Right renal pelvis (tissue), 4 donors: ENCODE measurements at regions not wholly inside any gene's neighbourhood (a gene's known extent, or its start where the extent isn't known, plus 50 kb on each side); places are given as distances from the start of the nearest gene placed in this dataset.

Experiments used
- DNase-seq, 4 donors: peaks; one replicate each; pipeline ENCODE4 v3.0.0-alpha.2; 2013; ENCODE audit warnings: low read depth in 4 of 4, low spot score in 3 of 4, missing footprints in 1 of 4

- DNase-seq = no peak
These were observed 315.8 kb upstream of the SATB1 start for GRCh38 chr3:18740631-18741583.

DNA sequence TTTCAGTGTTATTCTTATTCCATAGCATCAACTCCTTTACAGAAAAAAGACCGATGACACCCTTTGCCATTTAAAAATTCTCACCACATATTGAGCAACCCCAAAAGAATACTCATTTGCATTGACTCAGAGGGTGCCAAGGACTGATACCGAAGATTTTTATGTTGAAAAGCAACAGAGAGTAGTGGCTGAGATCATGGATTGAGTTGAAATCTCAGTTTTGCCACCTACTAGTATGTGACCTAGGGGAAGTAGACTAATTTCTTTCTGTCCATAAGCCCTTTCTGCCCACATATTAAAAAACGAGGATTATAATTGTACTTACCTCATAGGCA, 313.9 kb upstream of the SATB1 start:
- no peak for DNase-seq

- no peak for DNase-seq
These were observed 313.4 kb upstream of the SATB1 start for GRCh38 chr3:18738393-18739098.

- no peak for DNase-seq
These were observed 309.9 kb upstream of the SATB1 start for GRCh38 chr3:18735005-18735404.

DNA sequence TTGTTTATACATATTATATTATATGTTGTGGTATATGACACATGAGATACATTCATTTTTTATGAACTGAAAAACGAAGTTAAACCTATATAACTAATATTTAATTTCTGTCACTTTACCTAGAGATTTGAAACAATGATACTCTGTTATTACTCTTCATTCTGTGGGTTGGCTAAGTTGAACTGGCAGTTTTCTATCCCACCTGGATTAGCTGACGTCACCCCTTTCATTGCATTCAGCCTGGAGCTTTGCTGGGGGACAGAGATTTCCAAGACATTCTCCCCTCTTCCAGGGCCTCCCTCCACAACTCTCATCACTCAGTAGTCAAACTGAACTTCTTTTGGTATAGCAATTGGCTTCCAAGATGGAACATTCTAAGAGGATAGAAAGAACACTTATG, 309.2 kb upstream of the SATB1 start:
- no peak for DNase-seq

- no peak for DNase-seq
These were observed 307.3 kb upstream of the SATB1 start for GRCh38 chr3:18732474-18732873.

- no peak for DNase-seq
These were observed 305.4 kb upstream of the SATB1 start for GRCh38 chr3:18730491-18730890.

GRCh38 chr3:18729671-18730070, 304.5 kb upstream of the SATB1 start:
- DNase-seq = no peak

GRCh38 chr3:18725668-18726407, 300.7 kb upstream of the SATB1 start:
- peak in 1 of 4 donors; percentile 20 for DNase-seq

DNA sequence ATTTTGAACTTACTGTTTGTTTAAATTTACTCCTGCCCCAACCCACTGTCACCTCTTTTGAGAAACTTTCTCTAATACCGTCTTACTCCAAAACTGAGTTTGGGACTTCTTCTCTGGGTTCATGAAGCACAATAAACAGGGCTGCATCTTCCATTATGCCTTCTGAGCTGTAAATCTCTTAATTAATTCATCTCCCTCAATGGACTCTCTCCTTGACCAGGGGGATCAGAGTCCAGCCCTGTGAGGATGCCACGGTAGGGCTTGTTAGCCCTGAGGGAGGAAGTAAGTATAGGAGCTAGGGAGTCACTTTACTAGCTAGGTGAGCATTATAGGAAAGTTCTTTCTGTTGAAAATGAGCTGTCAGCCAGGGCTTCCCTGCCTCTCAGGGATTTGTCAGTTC, 299.3 kb upstream of the SATB1 start:
- no peak for DNase-seq

GRCh38 chr3:18723206-18723810, 298.2 kb upstream of the SATB1 start:
- no peak for DNase-seq

GRCh38 chr3:18720543-18720942, 295.4 kb upstream of the SATB1 start:
- no peak for DNase-seq

DNA sequence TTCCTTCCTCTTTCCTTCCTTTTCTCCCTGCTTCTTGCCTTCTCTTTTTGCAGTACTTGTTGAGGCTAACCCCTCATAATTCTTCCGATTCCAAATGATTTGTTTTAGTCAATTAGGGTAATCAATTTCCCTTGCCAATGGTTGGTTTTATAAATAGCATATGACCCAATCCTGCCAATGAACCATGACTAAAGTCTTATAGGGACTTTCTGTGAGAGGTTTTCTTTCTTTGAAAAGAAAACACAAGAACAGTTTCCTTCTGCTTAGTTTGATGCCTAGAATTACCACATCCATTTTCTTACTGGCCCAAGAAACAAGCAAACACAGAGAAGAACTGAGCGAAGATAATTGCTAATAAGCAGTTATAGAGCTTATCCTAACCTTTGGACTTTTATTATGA, 292.5 kb upstream of the SATB1 start:
- DNase-seq = no peak

DNA sequence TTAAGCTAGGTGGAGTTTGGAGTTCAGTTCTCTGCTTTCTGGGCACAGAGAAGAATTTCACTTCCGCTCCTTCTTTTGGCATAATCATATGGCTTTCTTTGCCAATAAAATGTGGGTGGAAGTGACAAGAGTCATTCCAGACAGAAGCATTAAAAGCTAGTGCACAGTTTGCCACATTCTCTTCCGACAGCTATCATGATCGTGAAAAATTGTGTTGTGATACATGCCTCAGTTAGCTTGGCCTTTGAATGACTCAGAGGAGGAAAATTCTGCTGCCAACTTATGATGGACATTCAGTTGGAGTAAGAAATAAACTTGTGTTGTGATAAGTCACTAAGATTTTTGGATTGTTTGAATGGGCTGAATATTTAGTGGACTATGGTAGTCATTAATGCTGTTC, 291.7 kb upstream of the SATB1 start:
- DNase-seq = no peak

- no peak for DNase-seq
These were observed 291.0 kb upstream of the SATB1 start for GRCh38 chr3:18716101-18716500.

GRCh38 chr3:18715208-18715607, 290.1 kb upstream of the SATB1 start:
- DNase-seq = no peak

GRCh38 chr3:18713577-18713951, 288.4 kb upstream of the SATB1 start:
- DNase-seq = no peak

GRCh38 chr3:18712713-18713576, 287.8 kb upstream of the SATB1 start:
- no peak for DNase-seq

- DNase-seq = no peak
These were observed 279.2 kb upstream of the SATB1 start for GRCh38 chr3:18704326-18704725.

GRCh38 chr3:18703798-18704197, 278.7 kb upstream of the SATB1 start:
- no peak for DNase-seq
